ENCODE measurements at regions not wholly inside any gene's neighbourhood (a gene's known extent, or its start where the extent isn't known, plus 50 kb on each side); places are given as distances from the start of the nearest gene placed in this dataset.

DNA sequence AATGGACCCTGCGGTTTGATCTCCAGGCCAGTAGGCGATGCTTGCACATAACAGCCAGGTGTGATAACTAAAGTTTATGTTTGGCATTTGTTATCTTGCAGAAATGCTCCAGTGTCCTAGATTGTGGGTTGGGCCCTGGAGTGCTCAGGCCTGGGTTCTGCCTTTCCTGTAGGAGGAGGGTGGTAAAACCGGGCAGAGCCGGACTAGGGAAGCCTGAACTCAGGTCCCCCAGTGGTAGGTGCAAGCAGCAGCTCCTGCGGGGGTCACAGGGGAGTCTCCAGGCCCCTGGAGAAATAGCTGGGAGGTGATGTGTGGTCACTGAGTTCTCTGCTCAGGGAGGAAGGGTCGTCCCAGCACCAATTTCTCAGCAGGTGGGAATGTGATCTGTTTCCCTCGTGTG is 538.3 kb upstream of the ANO3 start:
- no peak overlapping the region for H2AFZ ChIP-seq (ENCODE audit: low read length)
- H3K4me2 ChIP-seq (ENCODE audit: extremely low read depth, insufficient read depth, low read length) = no peak overlapping the region
- H3K9me3 ChIP-seq (ENCODE audit: control insufficient read depth, insufficient read depth, low read depth, low read length) = no peaks in the 10 kb centered on the region
- no peaks in the 10 kb centered on the region for H4K20me1 ChIP-seq (ENCODE audit: control insufficient read depth, extremely low read depth, insufficient read depth, low read length)
- no peak overlapping the region for H3K9ac ChIP-seq (ENCODE audit: insufficient read depth, low read length)
- H3K4me1 ChIP-seq (ENCODE audit: control insufficient read depth, extremely low read depth, insufficient read depth, low read length) = no peaks in the 10 kb centered on the region
- TF ChIP-seq, protein P1, sequence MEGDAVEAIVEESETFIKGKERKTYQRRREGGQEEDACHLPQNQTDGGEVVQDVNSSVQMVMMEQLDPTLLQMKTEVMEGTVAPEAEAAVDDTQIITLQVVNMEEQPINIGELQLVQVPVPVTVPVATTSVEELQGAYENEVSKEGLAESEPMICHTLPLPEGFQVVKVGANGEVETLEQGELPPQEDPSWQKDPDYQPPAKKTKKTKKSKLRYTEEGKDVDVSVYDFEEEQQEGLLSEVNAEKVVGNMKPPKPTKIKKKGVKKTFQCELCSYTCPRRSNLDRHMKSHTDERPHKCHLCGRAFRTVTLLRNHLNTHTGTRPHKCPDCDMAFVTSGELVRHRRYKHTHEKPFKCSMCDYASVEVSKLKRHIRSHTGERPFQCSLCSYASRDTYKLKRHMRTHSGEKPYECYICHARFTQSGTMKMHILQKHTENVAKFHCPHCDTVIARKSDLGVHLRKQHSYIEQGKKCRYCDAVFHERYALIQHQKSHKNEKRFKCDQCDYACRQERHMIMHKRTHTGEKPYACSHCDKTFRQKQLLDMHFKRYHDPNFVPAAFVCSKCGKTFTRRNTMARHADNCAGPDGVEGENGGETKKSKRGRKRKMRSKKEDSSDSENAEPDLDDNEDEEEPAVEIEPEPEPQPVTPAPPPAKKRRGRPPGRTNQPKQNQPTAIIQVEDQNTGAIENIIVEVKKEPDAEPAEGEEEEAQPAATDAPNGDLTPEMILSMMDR (conservative IDR thresholded peaks at IDR 0.05 in 1 of 2, IDR thresholded peaks at IDR 0.05 in 1 of 2; ENCODE audit: low read depth in 1 of 2, low read length in 2 of 2) = no peak
- TF ChIP-seq EZH2 (IDR thresholded peaks at IDR 0.05; ENCODE audit: low read length, missing control alignments) = no peak
- H3K79me2 ChIP-seq (ENCODE audit: control insufficient read depth, insufficient read depth, low read length) = no peaks in the 10 kb centered on the region
- H3K4me3 ChIP-seq (replicated peaks in 1 of 4; ENCODE audit: control extremely low read depth in 1 of 4, insufficient read depth in 1 of 4, low read depth in 3 of 4, low read length in 4 of 4) = no peak overlapping the region
- no peak overlapping the region for H3K27ac ChIP-seq (ENCODE audit: insufficient read depth, low read length)
- no peaks in the 10 kb centered on the region for H3K36me3 ChIP-seq (ENCODE audit: control insufficient read depth, insufficient read depth, low read length)
- no peaks in the 10 kb centered on the region for H3K27me3 ChIP-seq (ENCODE audit: control insufficient read depth, insufficient read depth, low read length)
- DNase-seq (ENCODE audit: low read depth in 2 of 2) = no peak

DNA sequence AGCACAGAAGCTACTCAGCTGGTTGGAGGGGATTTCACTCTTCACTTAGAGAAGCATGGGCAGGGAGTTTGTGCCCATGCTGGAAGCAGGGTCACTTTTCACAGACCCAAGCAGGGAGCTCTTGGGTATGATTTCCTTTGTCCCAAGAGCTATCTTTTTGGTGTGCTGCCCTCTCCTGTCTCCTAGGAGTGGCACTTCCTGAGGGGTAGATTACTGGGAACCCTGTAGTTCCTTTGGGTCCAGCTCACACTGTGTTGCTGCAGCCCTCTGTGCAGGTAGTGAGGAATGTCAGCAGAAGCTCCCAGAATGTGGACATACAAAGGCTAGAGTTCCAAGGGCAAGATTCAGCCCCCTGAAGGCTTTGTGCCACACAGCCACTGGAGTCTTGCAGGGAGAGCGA is 537.1 kb upstream of the ANO3 start:
- Histone ChIP-seq H3K9me3 (ENCODE audit: control insufficient read depth, insufficient read depth, low read depth, low read length) (no peaks in the 10 kb centered on the region), H4K20me1 (ENCODE audit: control insufficient read depth, extremely low read depth, insufficient read depth, low read length) (no peaks in the 10 kb centered on the region), H3K4me3 (replicated peaks in 1 of 4; ENCODE audit: control extremely low read depth in 1 of 4, insufficient read depth in 1 of 4, low read depth in 3 of 4, low read length in 4 of 4) (no peak overlapping the region), H2AFZ (ENCODE audit: low read length) (no peak overlapping the region), H3K4me2 (ENCODE audit: extremely low read depth, insufficient read depth, low read length) (no peak overlapping the region), H3K36me3 (ENCODE audit: control insufficient read depth, insufficient read depth, low read length) (no peaks in the 10 kb centered on the region), H3K79me2 (ENCODE audit: control insufficient read depth, insufficient read depth, low read length) (no peaks in the 10 kb centered on the region), H3K4me1 (ENCODE audit: control insufficient read depth, extremely low read depth, insufficient read depth, low read length) (no peaks in the 10 kb centered on the region), H3K27ac (ENCODE audit: insufficient read depth, low read length) (no peak overlapping the region), H3K9ac (ENCODE audit: insufficient read depth, low read length) (no peak overlapping the region), H3K27me3 (ENCODE audit: control insufficient read depth, insufficient read depth, low read length) (no peaks in the 10 kb centered on the region)
- TF ChIP-seq EZH2 (IDR thresholded peaks at IDR 0.05; ENCODE audit: low read length, missing control alignments) = no peak
- TF ChIP-seq, protein P1 (conservative IDR thresholded peaks at IDR 0.05 in 1 of 2, IDR thresholded peaks at IDR 0.05 in 1 of 2; ENCODE audit: low read depth in 1 of 2, low read length in 2 of 2) = no peak
- no peak for DNase-seq (ENCODE audit: low read depth in 2 of 2)

DNA sequence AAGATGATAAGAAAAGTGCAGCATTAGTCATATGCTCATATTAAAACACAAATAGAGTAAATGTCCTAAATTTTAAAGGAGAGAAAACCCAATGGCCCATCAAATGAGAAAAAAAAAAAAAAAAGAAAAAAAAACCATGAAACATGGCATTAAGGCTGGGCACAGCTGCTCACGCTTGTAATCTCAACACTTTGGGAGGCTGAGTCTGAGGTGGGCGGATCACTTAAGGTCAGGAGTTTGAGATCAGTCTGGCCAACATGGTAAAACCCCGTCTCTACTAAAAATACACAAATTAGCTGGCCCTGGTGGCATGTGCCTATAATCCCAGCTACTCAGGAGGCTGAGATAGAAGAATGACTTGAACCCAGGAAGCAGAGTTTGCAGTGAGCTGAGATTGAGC is 515.5 kb upstream of the ANO3 start:
- no peaks in the 10 kb centered on the region for H3K79me2 ChIP-seq (ENCODE audit: control insufficient read depth, insufficient read depth, low read length)
- no peak overlapping the region for H3K4me3 ChIP-seq (replicated peaks in 1 of 4; ENCODE audit: control extremely low read depth in 1 of 4, insufficient read depth in 1 of 4, low read depth in 3 of 4, low read length in 4 of 4)
- H3K27ac ChIP-seq (ENCODE audit: insufficient read depth, low read length) = no peak overlapping the region
- H3K9me3 ChIP-seq (ENCODE audit: control insufficient read depth, insufficient read depth, low read depth, low read length) = no peaks in the 10 kb centered on the region
- no peaks in the 10 kb centered on the region for H3K36me3 ChIP-seq (ENCODE audit: control insufficient read depth, insufficient read depth, low read length)
- H3K4me2 ChIP-seq (ENCODE audit: extremely low read depth, insufficient read depth, low read length) = no peak overlapping the region
- H3K4me1 ChIP-seq (ENCODE audit: control insufficient read depth, extremely low read depth, insufficient read depth, low read length) = no peaks in the 10 kb centered on the region
- no peak overlapping the region for H2AFZ ChIP-seq (ENCODE audit: low read length)
- no peaks in the 10 kb centered on the region for H3K27me3 ChIP-seq (ENCODE audit: control insufficient read depth, insufficient read depth, low read length)
- TF ChIP-seq, protein P1 (conservative IDR thresholded peaks at IDR 0.05 in 1 of 2, IDR thresholded peaks at IDR 0.05 in 1 of 2; ENCODE audit: low read depth in 1 of 2, low read length in 2 of 2) = no peak
- no peak for TF ChIP-seq EZH2 (IDR thresholded peaks at IDR 0.05; ENCODE audit: low read length, missing control alignments)
- no peaks in the 10 kb centered on the region for H4K20me1 ChIP-seq (ENCODE audit: control insufficient read depth, extremely low read depth, insufficient read depth, low read length)
- H3K9ac ChIP-seq (ENCODE audit: insufficient read depth, low read length) = no peak overlapping the region
- no peak for DNase-seq (ENCODE audit: low read depth in 2 of 2)

Data from fibroblast of lung (primary cell).